ENCODE measurements at regions not wholly inside any gene's neighbourhood (a gene's known extent, or its start where the extent isn't known, plus 50 kb on each side); places are given as distances from the start of the nearest gene placed in this dataset.

DNA sequence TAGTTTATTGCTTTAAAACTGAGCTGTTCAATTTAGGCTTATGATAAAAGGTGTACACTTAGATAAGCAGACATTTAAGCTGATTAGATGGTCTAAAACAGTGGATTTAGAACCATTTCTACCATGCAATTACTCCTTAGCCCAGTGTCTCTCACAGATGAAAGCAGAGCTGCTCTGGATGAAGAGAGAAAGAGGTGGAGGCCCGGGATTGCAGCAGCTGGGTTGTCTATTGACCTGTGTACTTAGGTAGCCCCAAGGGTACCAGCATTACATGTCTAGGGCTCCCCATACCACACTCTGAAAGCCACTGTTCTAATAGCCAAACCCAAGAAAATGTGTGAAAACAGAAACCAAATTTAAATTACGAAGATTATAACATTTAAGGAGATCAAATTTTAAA, 86.0 kb upstream of the GIMD1 start:
- TF ChIP-seq EZH2 (IDR thresholded peaks at IDR 0.05; ENCODE audit: insufficient read depth, low read length): no peak
- TF ChIP-seq, protein P1, sequence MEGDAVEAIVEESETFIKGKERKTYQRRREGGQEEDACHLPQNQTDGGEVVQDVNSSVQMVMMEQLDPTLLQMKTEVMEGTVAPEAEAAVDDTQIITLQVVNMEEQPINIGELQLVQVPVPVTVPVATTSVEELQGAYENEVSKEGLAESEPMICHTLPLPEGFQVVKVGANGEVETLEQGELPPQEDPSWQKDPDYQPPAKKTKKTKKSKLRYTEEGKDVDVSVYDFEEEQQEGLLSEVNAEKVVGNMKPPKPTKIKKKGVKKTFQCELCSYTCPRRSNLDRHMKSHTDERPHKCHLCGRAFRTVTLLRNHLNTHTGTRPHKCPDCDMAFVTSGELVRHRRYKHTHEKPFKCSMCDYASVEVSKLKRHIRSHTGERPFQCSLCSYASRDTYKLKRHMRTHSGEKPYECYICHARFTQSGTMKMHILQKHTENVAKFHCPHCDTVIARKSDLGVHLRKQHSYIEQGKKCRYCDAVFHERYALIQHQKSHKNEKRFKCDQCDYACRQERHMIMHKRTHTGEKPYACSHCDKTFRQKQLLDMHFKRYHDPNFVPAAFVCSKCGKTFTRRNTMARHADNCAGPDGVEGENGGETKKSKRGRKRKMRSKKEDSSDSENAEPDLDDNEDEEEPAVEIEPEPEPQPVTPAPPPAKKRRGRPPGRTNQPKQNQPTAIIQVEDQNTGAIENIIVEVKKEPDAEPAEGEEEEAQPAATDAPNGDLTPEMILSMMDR (IDR thresholded peaks at IDR 0.05; ENCODE audit: insufficient read depth, low read depth, low read length): no peak

All from astrocyte (in vitro differentiated cells and primary cell).